Neural cell (in vitro differentiated cells): ENCODE measurements at regions not wholly inside any gene's neighbourhood (a gene's known extent, or its start where the extent isn't known, plus 50 kb on each side); places are given as distances from the start of the nearest gene placed in this dataset.

Experiments
- H2AFZ ChIP-seq: fragments of 200-600, 300-800 bp; sonication (generic), shearing (Covaris generic); 2 replicates; pipeline ENCODE4 v1.6.0; 2014; ENCODE audit warnings: low read depth, mild to moderate bottlenecking, antibody characterized with exemption, low read length, moderate library complexity
- H3F3A ChIP-seq: fragments of 200-600 bp; shearing (Covaris generic); 2 replicates; pipeline ENCODE4 v1.6.1; 2016; ENCODE audit warnings: mild to moderate bottlenecking, moderate library complexity, mixed read lengths, antibody characterized with exemption, low read length; ENCODE audit not compliant: insufficient read depth, poor library complexity, severe bottlenecking
- H3K27ac ChIP-seq: fragments of 200-600, 300-800 bp; sonication (generic), shearing (Covaris generic); 2 replicates; pipeline ENCODE4 v1.5.1; 2014; ENCODE audit warnings: mild to moderate bottlenecking, low read length, moderate library complexity
- H3K27me3 ChIP-seq: fragments of 300-800, 200-600 bp; sonication (generic), shearing (Covaris generic); 2 replicates; pipeline ENCODE4 v1.6.0; 2014; ENCODE audit warnings: mild to moderate bottlenecking, low read depth, low read length, moderate library complexity; ENCODE audit not compliant: insufficient read depth
- H3K36me3 ChIP-seq: fragments of 300-800, 200-600 bp; sonication (generic), shearing (Covaris generic); 2 replicates; pipeline ENCODE4 v1.5.1; 2014; ENCODE audit warnings: mild to moderate bottlenecking, antibody characterized with exemption, low read length, moderate library complexity; ENCODE audit not compliant: insufficient read depth
- H3K4me2 ChIP-seq: fragments of 300-800, 200-600 bp; sonication (generic), shearing (Covaris generic); 2 replicates; pipeline ENCODE4 v1.6.0; 2014; ENCODE audit warnings: mild to moderate bottlenecking, low read length
- H3K4me3 ChIP-seq: fragments of 300-800, 200-600 bp; sonication (generic), shearing (Covaris generic); 2 replicates; pipeline ENCODE4 v1.5.1; 2014; ENCODE audit warnings: mild to moderate bottlenecking, low read length, moderate library complexity
- H3K79me2 ChIP-seq: fragments of 200-600 bp; shearing (Covaris generic); replicated peaks from 2 replicates; pipeline ENCODE4 v1.6.0; 2014; ENCODE audit warnings: mild to moderate bottlenecking, low read length, moderate library complexity; ENCODE audit not compliant: insufficient read depth
- H3K9ac ChIP-seq: fragments of 300-800, 200-600 bp; sonication (generic), shearing (Covaris generic); 2 replicates; pipeline ENCODE4 v1.6.1; 2016; ENCODE audit warnings: mild to moderate bottlenecking, low read length, mixed read lengths
- H3K9me2 ChIP-seq: fragments of 200-600 bp; shearing (Covaris generic); 2 replicates; pipeline ENCODE4 v1.6.1; 2016; ENCODE audit warnings: mild to moderate bottlenecking, low read length, mixed read lengths; ENCODE audit not compliant: insufficient read depth
- H3K9me3 ChIP-seq: fragments of 200-600, 300-800 bp; sonication (generic), shearing (Covaris generic); 2 replicates; pipeline ENCODE4 v1.6.1; 2016; ENCODE audit warnings: mild to moderate bottlenecking, mixed run types, low read length, moderate library complexity, mixed read lengths
- H4K20me1 ChIP-seq: fragments of 200-600 bp; shearing (Covaris generic); 2 replicates; pipeline ENCODE4 v1.6.1; 2016; ENCODE audit warnings: mild to moderate bottlenecking, mixed run types; ENCODE audit not compliant: insufficient read depth
- CTCF ChIP-seq: fragments of 450-650 bp; IDR thresholded peaks from 2 replicates; pipeline ENCODE4 v1.5.1; 2014; ENCODE audit warnings: antibody characterized with exemption, mild to moderate bottlenecking, moderate library complexity; ENCODE audit not compliant: poor library complexity, severe bottlenecking
- EP300 ChIP-seq: fragments of 450-650 bp; conservative IDR thresholded peaks from 2 replicates; pipeline ENCODE4 v1.6.1; 2014; ENCODE audit warnings: antibody characterized with exemption, mild to moderate bottlenecking, moderate library complexity; ENCODE audit not compliant: poor library complexity, severe bottlenecking
- EZH2 ChIP-seq: fragments of 200-600, 300-800 bp; shearing (Covaris generic), sonication (generic); IDR thresholded peaks from 2 replicates; pipeline ENCODE4 v1.6.1; 2014; ENCODE audit warnings: antibody characterized with exemption, low read length, borderline replicate concordance, mild to moderate bottlenecking; ENCODE audit not compliant: insufficient read depth, poor library complexity, severe bottlenecking
- MXI1 ChIP-seq: fragments of 450-650 bp; conservative IDR thresholded peaks from 2 replicates; pipeline ENCODE4 v1.6.1; 2014; ENCODE audit warnings: antibody characterized with exemption, mild to moderate bottlenecking; ENCODE audit not compliant: poor library complexity, severe bottlenecking
- POLR2AphosphoS5 ChIP-seq: IDR thresholded peaks from 2 replicates; pipeline ENCODE4 v1.6.1; 2012
- RAD21 ChIP-seq: fragments of 450-650 bp; conservative IDR thresholded peaks from 2 replicates; pipeline ENCODE4 v1.6.1; 2014; ENCODE audit warnings: antibody characterized with exemption, mild to moderate bottlenecking, moderate library complexity
- REST ChIP-seq: IDR thresholded peaks from 2 replicates; pipeline ENCODE4 v1.6.1; 2012; ENCODE audit warnings: borderline replicate concordance
- SMC3 ChIP-seq: fragments of 450-650 bp; conservative IDR thresholded peaks from 2 replicates; pipeline ENCODE4 v1.6.1; 2014; ENCODE audit warnings: antibody characterized with exemption, mild to moderate bottlenecking, moderate library complexity; ENCODE audit not compliant: poor library complexity
- TAF1 ChIP-seq: IDR thresholded peaks from 2 replicates; pipeline ENCODE4 v1.6.1; 2012; ENCODE audit warnings: low read depth

GRCh38 chr4:176592976-176593670, 199.6 kb downstream of the VEGFC start:
- TF ChIP-seq REST = no peak
- TF ChIP-seq EP300 = no peak
- no peak for TF ChIP-seq TAF1
- no peak for TF ChIP-seq RAD21
- no peak for TF ChIP-seq MXI1
- TF ChIP-seq SMC3 = no peak
- TF ChIP-seq EZH2 = no peak
- no peak for TF ChIP-seq CTCF
- TF ChIP-seq POLR2AphosphoS5 = no peak
- H3K79me2 ChIP-seq = no peaks in the 10 kb centered on the region

GRCh38 chr4:176593943-176594342, 198.8 kb downstream of the VEGFC start:
- H3K9me2 ChIP-seq = no peaks in the 10 kb centered on the region
- H3K27ac ChIP-seq = no peak overlapping the region

More at GRCh38 chr4:176592976-176593670, 199.6 kb downstream of the VEGFC start:
- no peaks in the 10 kb centered on the region for H3K9me2 ChIP-seq
- no peaks in the 10 kb centered on the region for H3K27me3 ChIP-seq
- no peak overlapping the region for H2AFZ ChIP-seq
- H3K27ac ChIP-seq = no peak overlapping the region
- no peak overlapping the region for H3K4me2 ChIP-seq
- no peaks in the 10 kb centered on the region for H3F3A ChIP-seq
- H3K9ac ChIP-seq = no peak overlapping the region
- H4K20me1 ChIP-seq = no peaks in the 10 kb centered on the region
- H3K9me3 ChIP-seq = peaks cover 4% of the 10 kb centered on the region
- no peaks in the 10 kb centered on the region for H3K36me3 ChIP-seq
- H3K4me3 ChIP-seq = no peak overlapping the region

More at GRCh38 chr4:176593943-176594342, 198.8 kb downstream of the VEGFC start:
- Histone ChIP-seq H3K79me2 (no peaks in the 10 kb centered on the region), H3K27me3 (no peaks in the 10 kb centered on the region), H4K20me1 (no peaks in the 10 kb centered on the region), H3K9me3 (peaks cover 4% of the 10 kb centered on the region), H3K4me3 (no peak overlapping the region), H2AFZ (no peak overlapping the region), H3K36me3 (no peaks in the 10 kb centered on the region), H3K4me2 (no peak overlapping the region), H3F3A (no peaks in the 10 kb centered on the region), H3K9ac (no peak overlapping the region)
- TF ChIP-seq MXI1 (no peak), CTCF (no peak), SMC3 (no peak), TAF1 (no peak), RAD21 (no peak), POLR2AphosphoS5 (no peak), EP300 (no peak), EZH2 (no peak), REST (no peak)
